Spleen (tissue), 11 donors: ENCODE measurements at regions not wholly inside any gene's neighbourhood (a gene's known extent, or its start where the extent isn't known, plus 50 kb on each side); places are given as distances from the start of the nearest gene placed in this dataset.
A peak's percentile ranks its signal among the peaks of the same experiment; 100 is the strongest.

ENCODE experiments used
- DNase-seq: peaks from one replicate; pipeline ENCODE4 v3.0.0-alpha.2; 2020
- H3K27ac ChIP-seq, 8 donors: fragments of 200-600 bp; sonication (generic) in 7 of 8; 1 replicate in 4 of 8; 2 replicates in 4 of 8; pipeline versions ENCODE4 v1.5.0 to v1.8.0; 2016 to 2021; ENCODE audit warnings: inconsistent platforms in 4 of 8, mild to moderate bottlenecking in 4 of 8, moderate library complexity in 1 of 8
- H3K27me3 ChIP-seq, 7 donors: fragments of 200-600 bp; sonication (generic) in 6 of 7; replicated peaks in 1 of 7; 1 replicate in 4 of 7; 2 replicates in 3 of 7; pipeline versions ENCODE4 v1.5.0 to v1.8.0; 2016 to 2021; ENCODE audit warnings: inconsistent platforms in 3 of 7, mild to moderate bottlenecking in 1 of 7
- H3K36me3 ChIP-seq, 6 donors: fragments of 200-600 bp; sonication (generic) in 5 of 6; 1 replicate in 4 of 6; 2 replicates in 2 of 6; pipeline versions ENCODE4 v1.5.0 to v1.8.0; 2016 to 2021; ENCODE audit warnings: inconsistent platforms in 2 of 6
- H3K4me1 ChIP-seq, 6 donors: fragments of 200-600 bp; sonication (generic) in 5 of 6; 1 replicate in 3 of 6; 2 replicates in 3 of 6; pipeline versions ENCODE4 v1.5.0 to v1.8.0; 2016 to 2021; ENCODE audit warnings: inconsistent platforms in 3 of 6
- H3K4me3 ChIP-seq, 8 donors: fragments of 200-600 bp; sonication (generic) in 7 of 8; 1 replicate in 4 of 8; 2 replicates in 4 of 8; pipeline versions ENCODE4 v1.5.0 to v1.8.0; 2016 to 2021; ENCODE audit warnings: inconsistent platforms in 4 of 8, mild to moderate bottlenecking in 4 of 8, moderate library complexity in 2 of 8
- H3K9me3 ChIP-seq, 8 donors: fragments of 200-600 bp; sonication (generic) in 7 of 8; 1 replicate in 4 of 8; 2 replicates in 4 of 8; pipeline versions ENCODE4 v1.5.0 to v1.8.0; 2016 to 2021; ENCODE audit warnings: inconsistent platforms in 4 of 8
- CTCF ChIP-seq, 11 experiments: fragments of 200-600 bp in 7 of 11; fragments of 450-650 bp in 4 of 11; sonication (generic) in 4 of 11; IDR thresholded peaks in 8 of 11; conservative IDR thresholded peaks in 3 of 11; 1 replicate in 7 of 11; 2 replicates in 4 of 11; pipeline versions ENCODE4 v1.4.0 to v1.8.0; 2016 to 2021; ENCODE audit warnings: antibody characterized with exemption in 11 of 11, inconsistent platforms in 4 of 11, mild to moderate bottlenecking in 1 of 11
- POLR2A ChIP-seq, 3 donors: fragments of 450-650 bp; IDR thresholded peaks; one replicate each; pipeline ENCODE4 v1.5.1; 2017; ENCODE audit warnings: antibody characterized with exemption in 3 of 3, mild to moderate bottlenecking in 1 of 3
- POLR2AphosphoS5 ChIP-seq, 3 donors: sonication (generic); formaldehyde crosslinking; IDR thresholded peaks; one replicate each; pipeline ENCODE4 v1.5.1; 2017; ENCODE audit warnings: antibody characterized with exemption in 3 of 3
- WGBS, 5 donors: extraction: QIAGEN DNeasy Blood & Tissue Kit in 3 of 5; methylation state at CpG; one replicate each; pipeline versions ENCODE4 v1.1.5 to v1.1.7; 2013 to 2018; 5-methylcytosine and 5-hydroxymethylcytosine counted together
- intact Hi-C: fragments of 100-400 bp; cut with DNase I; formaldehyde crosslinking; loops from one replicate; pipeline ENCODE4 v1.15.0; 2023; ENCODE audit warnings: low total_unique reads
- donor health status: healthy with polysubstance abuse.
- donor health status: DM: no; HTN: no; CAD: no; lungs with moderate emphysema.
- donor health status: DM: no; HTN: no; CAD: no.
- donor health status: Bipolar disorder and iron deficiency.
- donor health status: healthy.
- donor health status: DM: no; HTN: no; CAD: no.
- donor health status: DM: yes; HTN: yes; CAD: no.

DNA sequence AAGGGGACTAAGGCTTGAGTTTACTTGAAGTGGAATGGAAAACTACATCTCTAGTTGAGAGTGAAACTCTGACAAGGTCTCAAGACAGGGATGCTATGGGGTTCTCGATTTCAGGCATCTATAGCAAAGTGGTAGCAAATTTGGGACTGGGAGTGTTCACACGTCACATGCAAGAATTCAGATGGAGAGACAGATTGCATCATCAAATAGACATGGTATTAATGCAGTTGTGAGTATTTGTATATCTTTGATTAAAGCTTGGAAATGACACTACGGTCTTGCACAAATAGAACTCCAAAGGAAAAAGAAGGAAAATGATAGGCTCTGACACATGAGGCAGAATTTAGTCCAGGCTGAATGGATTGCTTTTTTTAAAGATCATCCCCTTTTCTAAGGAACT is 1061.6 kb upstream of the FANCL start:
- no peaks in the 10 kb centered on the region for H3K9me3 ChIP-seq
- DNase-seq: no peak
- intact Hi-C loops: loop anchor here (10.0 kb wide), 1 partner anchor 1252 kb away; the partner anchor contains the start of gene BCL11A
- H3K4me1 ChIP-seq: peaks cover 0 to 7% (median 0%) of the 10 kb centered on the region in 6 donors
- peaks cover 0 to 4% (median 0%) of the 10 kb centered on the region in 7 donors for H3K27me3 ChIP-seq
- H3K36me3 ChIP-seq: no peaks in the 10 kb centered on the region
- no peak overlapping the region for H3K27ac ChIP-seq
- TF ChIP-seq POLR2AphosphoS5 (IDR thresholded peaks at IDR 0.05): no peak
- no peak for TF ChIP-seq CTCF (IDR thresholded peaks at IDR 0.05 in 8 of 11, conservative IDR thresholded peaks at IDR 0.05 in 3 of 11)
- no peak for TF ChIP-seq POLR2A (IDR thresholded peaks at IDR 0.05)
- WGBS, 5 donors: 85 to 91% (median 88%) methylated on average over 3 of the region's 3 CpGs
- H3K4me3 ChIP-seq: no peak overlapping the region

GRCh38 chr2:59301466-59302402 is 1060.6 kb upstream of the FANCL start:
- H3K4me3 ChIP-seq: no peak overlapping the region
- 45 to 48% (median 47%) methylated on average over 14 of the region's 14 CpGs for WGBS, 5 donors
- H3K27ac ChIP-seq: no peak overlapping the region
- DNase-seq: no peak
- intact Hi-C loops: loop anchor here (10.0 kb wide), 1 partner anchor 1253 kb away; the partner anchor contains the start of gene BCL11A
- H3K36me3 ChIP-seq: no peaks in the 10 kb centered on the region
- H3K9me3 ChIP-seq: no peaks in the 10 kb centered on the region
- TF ChIP-seq POLR2AphosphoS5 (IDR thresholded peaks at IDR 0.05) (no peak), CTCF (IDR thresholded peaks at IDR 0.05 in 8 of 11, conservative IDR thresholded peaks at IDR 0.05 in 3 of 11) (peak; percentile 19 to 76 (median 63)), POLR2A (IDR thresholded peaks at IDR 0.05) (no peak)
- H3K27me3 ChIP-seq: peaks cover 0 to 4% (median 0%) of the 10 kb centered on the region in 7 donors
- H3K4me1 ChIP-seq: peaks cover 0 to 7% (median 0%) of the 10 kb centered on the region in 6 donors

GRCh38 chr2:59297816-59298215 is 1056.7 kb upstream of the FANCL start:
- 65 to 95% (median 85%) methylated on average over 2 of the region's 2 CpGs for WGBS, 5 donors
- Histone ChIP-seq H3K4me3 (no peak overlapping the region), H3K9me3 (no peaks in the 10 kb centered on the region), H3K27ac (no peak overlapping the region), H3K4me1 (peaks cover 0 to 7% (median 0%) of the 10 kb centered on the region in 6 donors), H3K27me3 (peaks cover 0 to 4% (median 0%) of the 10 kb centered on the region in 7 donors), H3K36me3 (no peaks in the 10 kb centered on the region)
- DNase-seq: no peak
- intact Hi-C loops: no loop called here
- TF ChIP-seq CTCF (IDR thresholded peaks at IDR 0.05 in 8 of 11, conservative IDR thresholded peaks at IDR 0.05 in 3 of 11) (no peak), POLR2A (IDR thresholded peaks at IDR 0.05) (no peak), POLR2AphosphoS5 (IDR thresholded peaks at IDR 0.05) (no peak)

DNA sequence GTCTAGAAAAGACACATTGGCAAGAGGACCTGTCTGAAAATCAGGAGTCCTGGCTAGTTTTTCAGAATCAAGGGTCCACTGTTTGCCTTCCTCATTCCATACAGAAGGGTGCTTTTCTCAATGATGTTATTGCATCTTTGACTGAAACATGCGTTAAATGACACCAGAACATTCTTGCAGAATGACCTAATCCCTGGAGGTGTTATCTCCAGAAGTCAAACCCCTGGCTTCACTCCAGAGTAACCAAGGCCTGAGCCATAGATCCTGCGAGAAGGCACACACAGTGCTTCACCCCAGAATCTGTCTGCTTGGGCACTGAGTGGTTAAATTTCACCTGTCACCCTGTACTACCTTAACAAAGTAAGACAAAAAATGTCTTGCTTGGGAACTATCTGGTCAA is 1055.2 kb upstream of the FANCL start:
- 63 to 91% (median 78%) methylated on average over 2 of the region's 2 CpGs for WGBS, 5 donors
- H3K4me1 ChIP-seq: no peaks in the 10 kb centered on the region
- no peak overlapping the region for H3K27ac ChIP-seq
- H3K4me3 ChIP-seq: no peak overlapping the region
- peaks cover 0 to 3% (median 0%) of the 10 kb centered on the region in 7 donors for H3K27me3 ChIP-seq
- intact Hi-C loops: no loop called here
- H3K9me3 ChIP-seq: no peaks in the 10 kb centered on the region
- H3K36me3 ChIP-seq: no peaks in the 10 kb centered on the region
- DNase-seq: no peak
- no peak for TF ChIP-seq POLR2AphosphoS5 (IDR thresholded peaks at IDR 0.05)
- TF ChIP-seq POLR2A (IDR thresholded peaks at IDR 0.05): no peak
